ENCODE measurements at regions not wholly inside any gene's neighbourhood (a gene's known extent, or its start where the extent isn't known, plus 50 kb on each side); places are given as distances from the start of the nearest gene placed in this dataset.

GRCh38 chr15:69652293-69652692, 199.7 kb downstream of the RPLP1 start:
- TF ChIP-seq MAX (IDR thresholded peaks at IDR 0.05), result no peak
- no peak for TF ChIP-seq CTCF (IDR thresholded peaks at IDR 0.05; ENCODE audit: low read depth, low read length, missing input control)
- TF ChIP-seq JUND (IDR thresholded peaks at IDR 0.05), result no peak
- TF ChIP-seq GABPA (IDR thresholded peaks at IDR 0.05 in 1 of 2, conservative IDR thresholded peaks at IDR 0.05 in 1 of 2), result no peak
- no peak for TF ChIP-seq YY1 (IDR thresholded peaks at IDR 0.05)
- no peak for TF ChIP-seq ZBTB33 (IDR thresholded peaks at IDR 0.05)
- no peak for TF ChIP-seq TAF1 (conservative IDR thresholded peaks at IDR 0.05)

All from liver (tissue), 3 donors.